ENCODE measurements at regions not wholly inside any gene's neighbourhood (a gene's known extent, or its start where the extent isn't known, plus 50 kb on each side); places are given as distances from the start of the nearest gene placed in this dataset.

DNA sequence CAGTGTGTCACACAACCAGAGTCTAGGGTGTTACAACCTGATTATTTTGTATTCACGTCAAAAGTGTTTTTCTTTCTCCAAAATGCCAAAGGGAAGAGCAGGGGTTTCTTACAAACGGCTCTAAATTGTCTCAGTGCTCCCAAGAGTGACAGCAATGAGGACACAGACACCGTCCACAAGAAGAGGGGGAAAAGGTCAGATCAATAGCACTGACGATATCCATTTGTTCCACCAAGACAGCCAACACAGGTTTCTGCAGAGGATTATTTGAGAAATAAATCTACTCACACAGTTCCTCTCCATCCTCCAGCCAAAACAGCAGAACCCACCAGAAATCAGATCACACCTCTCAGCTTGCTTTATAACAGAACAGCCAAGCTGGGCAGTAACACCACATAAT is 193.9 kb downstream of the SEC16B start (continued):
- TF ChIP-seq RXRA (IDR thresholded peaks at IDR 0.05) (no peak), YY1 (IDR thresholded peaks at IDR 0.05) (no peak), GABPA (IDR thresholded peaks at IDR 0.05 in 1 of 2, conservative IDR thresholded peaks at IDR 0.05 in 1 of 2) (no peak), JUND (IDR thresholded peaks at IDR 0.05) (no peak), FOXA2 (IDR thresholded peaks at IDR 0.05) (no peak)

- no peaks in the 10 kb centered on the region for H3K4me1 ChIP-seq (ENCODE audit: control insufficient read depth in 4 of 4, insufficient read depth in 4 of 4, low read length in 3 of 4)
- no peak for TF ChIP-seq RXRA (IDR thresholded peaks at IDR 0.05)
- TF ChIP-seq NR2F2 (IDR thresholded peaks at IDR 0.05), result no peak
- no peak for TF ChIP-seq FOXA1 (IDR thresholded peaks at IDR 0.05)
- TF ChIP-seq JUND (IDR thresholded peaks at IDR 0.05), result no peak
- TF ChIP-seq, protein P1, sequence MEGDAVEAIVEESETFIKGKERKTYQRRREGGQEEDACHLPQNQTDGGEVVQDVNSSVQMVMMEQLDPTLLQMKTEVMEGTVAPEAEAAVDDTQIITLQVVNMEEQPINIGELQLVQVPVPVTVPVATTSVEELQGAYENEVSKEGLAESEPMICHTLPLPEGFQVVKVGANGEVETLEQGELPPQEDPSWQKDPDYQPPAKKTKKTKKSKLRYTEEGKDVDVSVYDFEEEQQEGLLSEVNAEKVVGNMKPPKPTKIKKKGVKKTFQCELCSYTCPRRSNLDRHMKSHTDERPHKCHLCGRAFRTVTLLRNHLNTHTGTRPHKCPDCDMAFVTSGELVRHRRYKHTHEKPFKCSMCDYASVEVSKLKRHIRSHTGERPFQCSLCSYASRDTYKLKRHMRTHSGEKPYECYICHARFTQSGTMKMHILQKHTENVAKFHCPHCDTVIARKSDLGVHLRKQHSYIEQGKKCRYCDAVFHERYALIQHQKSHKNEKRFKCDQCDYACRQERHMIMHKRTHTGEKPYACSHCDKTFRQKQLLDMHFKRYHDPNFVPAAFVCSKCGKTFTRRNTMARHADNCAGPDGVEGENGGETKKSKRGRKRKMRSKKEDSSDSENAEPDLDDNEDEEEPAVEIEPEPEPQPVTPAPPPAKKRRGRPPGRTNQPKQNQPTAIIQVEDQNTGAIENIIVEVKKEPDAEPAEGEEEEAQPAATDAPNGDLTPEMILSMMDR (IDR thresholded peaks at IDR 0.05; ENCODE audit: low read depth, low read length, missing input control), result no peak
- TF ChIP-seq ZBTB33 (IDR thresholded peaks at IDR 0.05), result no peak
Observed at GRCh38 chr1:177772386-177772960, 197.4 kb downstream of the SEC16B start.

GRCh38 chr1:177771688-177772087 is 198.2 kb downstream of the SEC16B start:
- H3K36me3 ChIP-seq (ENCODE audit: control insufficient read depth in 4 of 4, insufficient read depth in 3 of 4, low read depth in 1 of 4, low read length in 3 of 4), result no peaks in the 10 kb centered on the region
- no peaks in the 10 kb centered on the region for H3K4me1 ChIP-seq (ENCODE audit: control insufficient read depth in 4 of 4, insufficient read depth in 4 of 4, low read length in 3 of 4)
- H3K9ac ChIP-seq (ENCODE audit: low read depth in 1 of 2, low read length in 2 of 2), result no peak overlapping the region
- TF ChIP-seq RAD21 (IDR thresholded peaks at IDR 0.05), result no peak
- TF ChIP-seq, protein P2, sequence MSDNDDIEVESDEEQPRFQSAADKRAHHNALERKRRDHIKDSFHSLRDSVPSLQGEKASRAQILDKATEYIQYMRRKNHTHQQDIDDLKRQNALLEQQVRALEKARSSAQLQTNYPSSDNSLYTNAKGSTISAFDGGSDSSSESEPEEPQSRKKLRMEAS (IDR thresholded peaks at IDR 0.05), result no peak
- TF ChIP-seq HNF4G (IDR thresholded peaks at IDR 0.05), result no peak
- TF ChIP-seq FOXA1 (IDR thresholded peaks at IDR 0.05), result no peak
- no peak for TF ChIP-seq GABPA (IDR thresholded peaks at IDR 0.05 in 1 of 2, conservative IDR thresholded peaks at IDR 0.05 in 1 of 2)
- TF ChIP-seq YY1 (IDR thresholded peaks at IDR 0.05), result no peak
- no peak for TF ChIP-seq HNF4A (conservative IDR thresholded peaks at IDR 0.05)
- no peaks in the 10 kb centered on the region for H3K27me3 ChIP-seq (ENCODE audit: control insufficient read depth in 4 of 4, insufficient read depth in 4 of 4, low read length in 3 of 4)
- H3K9me3 ChIP-seq (ENCODE audit: control insufficient read depth in 4 of 4, low read length in 3 of 4), result peaks cover 0 to 10% (median 4%) of the 10 kb centered on the region in 4 donors
- 80% methylated on average over 2 of the region's 2 CpGs for WGBS
- no peak overlapping the region for H3K27ac ChIP-seq (ENCODE audit: low read depth in 1 of 2, low read length in 2 of 2)
- DNase-seq (ENCODE audit: low spot score), result no peak
- H3K4me3 ChIP-seq (ENCODE audit: low read depth in 1 of 3, low read length in 3 of 3), result no peak overlapping the region

More at GRCh38 chr1:177772386-177772960, 197.4 kb downstream of the SEC16B start:
- H3K4me3 ChIP-seq (ENCODE audit: low read depth in 1 of 3, low read length in 3 of 3), result no peak overlapping the region
- H3K9ac ChIP-seq (ENCODE audit: low read depth in 1 of 2, low read length in 2 of 2), result no peak overlapping the region
- no peaks in the 10 kb centered on the region for H3K36me3 ChIP-seq (ENCODE audit: control insufficient read depth in 4 of 4, insufficient read depth in 3 of 4, low read depth in 1 of 4, low read length in 3 of 4)
- no peak overlapping the region for H3K27ac ChIP-seq (ENCODE audit: low read depth in 1 of 2, low read length in 2 of 2)
- WGBS, result 91% methylated on average over 3 of the region's 3 CpGs
- peaks cover 0 to 10% (median 4%) of the 10 kb centered on the region in 4 donors for H3K9me3 ChIP-seq (ENCODE audit: control insufficient read depth in 4 of 4, low read length in 3 of 4)
- H3K27me3 ChIP-seq (ENCODE audit: control insufficient read depth in 4 of 4, insufficient read depth in 4 of 4, low read length in 3 of 4), result no peaks in the 10 kb centered on the region
- DNase-seq (ENCODE audit: low spot score), result no peak
